SK-N-SH (cell line): ENCODE measurements at regions not wholly inside any gene's neighbourhood (a gene's known extent, or its start where the extent isn't known, plus 50 kb on each side); places are given as distances from the start of the nearest gene placed in this dataset.

ENCODE experiments used
- CTCF ChIA-PET: fragments of 300-600, 350-600 bp; formaldehyde crosslinking; extraction: SDS; loops from one replicate; lab custom pipeline; 2021; lab: Yijun Ruan, JAX
- POLR2A ChIA-PET: fragments of 350-600 bp; sonication (Branson Sonifier 250); formaldehyde crosslinking; extraction: SDS; loops from one replicate; lab custom pipeline; 2020; ENCODE audit warnings: antibody characterized with exemption, inconsistent platforms; lab: Yijun Ruan, JAX
- DNase-seq: peaks from one replicate; pipeline ENCODE4 v3.0.0; 2012
- H2AFZ ChIP-seq: fragments of 200-600 bp; sonication (generic); 2 replicates; pipeline ENCODE4 v1.8.1; 2016; ENCODE audit warnings: antibody characterized with exemption, mild to moderate bottlenecking, low read depth
- H3F3A ChIP-seq: fragments of 200-600 bp; sonication (generic); replicated peaks from 2 replicates; pipeline ENCODE3; 2016; ENCODE audit warnings: antibody characterized with exemption, mild to moderate bottlenecking; ENCODE audit not compliant: insufficient read depth
- H3K27ac ChIP-seq, 2 experiments: fragments of 200-500 bp in 1 of 2; fragments of 200-600 bp in 1 of 2; sonication (Bioruptor generic) in 1 of 2; sonication (generic), shearing (Covaris generic) in 1 of 2; 2 replicates each; pipeline versions ENCODE4 v1.5.1 to v1.6.1; 2014 to 2016; ENCODE audit warnings: low read depth in 2 of 2, inconsistent platforms in 1 of 2, low read length in 1 of 2, mild to moderate bottlenecking in 1 of 2, mixed read lengths in 1 of 2
- H3K27me3 ChIP-seq: fragments of 200-600 bp; sonication (generic), shearing (Covaris generic); 2 replicates; pipeline ENCODE4 v1.6.1; 2016; ENCODE audit warnings: mixed run types; ENCODE audit not compliant: insufficient read depth
- H3K36me3 ChIP-seq, 2 experiments: fragments of 200-500 bp in 1 of 2; fragments of 200-600 bp in 1 of 2; sonication (Bioruptor generic) in 1 of 2; sonication (generic) in 1 of 2; replicated peaks in 1 of 2; 2 replicates each; pipeline versions ENCODE3 to v1.5.1; 2014 to 2016; ENCODE audit warnings: low read length in 1 of 2, mild to moderate bottlenecking in 1 of 2; ENCODE audit not compliant: insufficient read depth in 2 of 2, control insufficient read depth in 1 of 2
- H3K4me1 ChIP-seq, 2 experiments: fragments of 200-500 bp in 1 of 2; fragments of 200-600 bp in 1 of 2; sonication (Bioruptor generic) in 1 of 2; sonication (generic), shearing (Covaris generic) in 1 of 2; 2 replicates each; pipeline versions ENCODE4 v1.5.1 to v1.6.1; 2014 to 2016; ENCODE audit warnings: low read depth in 1 of 2, low read length in 1 of 2, mixed run types in 1 of 2; ENCODE audit not compliant: insufficient read depth in 2 of 2, control insufficient read depth in 1 of 2
- H3K4me2 ChIP-seq: fragments of 200-600 bp; sonication (generic), shearing (Covaris generic); 2 replicates; pipeline ENCODE4 v1.6.1; 2017; ENCODE audit warnings: mixed run types
- H3K4me3 ChIP-seq, 2 experiments: fragments of 200-500 bp in 1 of 2; fragments of 200-600 bp in 1 of 2; sonication (Bioruptor generic) in 1 of 2; sonication (generic), shearing (Covaris generic) in 1 of 2; 2 replicates each; pipeline versions ENCODE4 v1.5.1 to v1.8.1; 2014 to 2016; ENCODE audit warnings: low read depth in 2 of 2, inconsistent platforms in 1 of 2, low read length in 1 of 2, mild to moderate bottlenecking in 1 of 2, mixed read lengths in 1 of 2, moderate library complexity in 1 of 2
- H3K79me2 ChIP-seq: fragments of 200-600 bp; sonication (generic); 2 replicates; pipeline ENCODE4 v1.8.1; 2017; ENCODE audit warnings: mild to moderate bottlenecking; ENCODE audit not compliant: insufficient read depth
- H3K9ac ChIP-seq: fragments of 200-600 bp; sonication (generic); 2 replicates; pipeline ENCODE4 v1.6.1; 2017; ENCODE audit warnings: mixed run types
- H3K9me2 ChIP-seq: fragments of 200-600 bp; sonication (generic); 2 replicates; pipeline ENCODE4 v1.6.1; 2017; ENCODE audit warnings: mixed run types
- H3K9me3 ChIP-seq: fragments of 200-600 bp; sonication (generic); 2 replicates; pipeline ENCODE4 v1.6.1; 2017; ENCODE audit warnings: mixed run types, mild to moderate bottlenecking, moderate library complexity
- H4K20me1 ChIP-seq: fragments of 200-600 bp; sonication (generic); 2 replicates; pipeline ENCODE4 v1.6.1; 2017; ENCODE audit warnings: mild to moderate bottlenecking, mixed run types; ENCODE audit not compliant: insufficient read depth
- CHD2 ChIP-seq: fragments of 150-350 bp; IDR thresholded peaks from 2 replicates; pipeline ENCODE4 v1.6.1; 2018; ENCODE audit warnings: low read length; ENCODE audit not compliant: partially characterized antibody
- CTCF ChIP-seq: fragments of 200-600 bp; sonication (generic); IDR thresholded peaks from 2 replicates; pipeline ENCODE4 v1.6.1; 2017; ENCODE audit warnings: antibody characterized with exemption, mild to moderate bottlenecking, moderate library complexity
- ELF1 ChIP-seq: IDR thresholded peaks from 2 replicates; pipeline ENCODE4 v1.4.0; 2012
- EP300 ChIP-seq, 2 experiments: IDR thresholded peaks; 2 replicates each; pipeline versions ENCODE4 v1.4.0 to v1.6.1; 2012; ENCODE audit warnings: borderline replicate concordance in 1 of 2, low read depth in 1 of 2, low read length in 1 of 2
- FOSL2 ChIP-seq: IDR thresholded peaks from 2 replicates; pipeline ENCODE4 v1.4.0; 2012; ENCODE audit warnings: low read depth, mild to moderate bottlenecking, moderate library complexity, borderline replicate concordance
- FOXJ3 ChIP-seq: sonication (generic); formaldehyde crosslinking; IDR thresholded peaks from 2 replicates; pipeline ENCODE4 v1.5.1; 2020; ENCODE audit warnings: mild to moderate bottlenecking, missing genetic modification reagents
- FOXM1 ChIP-seq: IDR thresholded peaks from 2 replicates; pipeline ENCODE4 v1.4.0; 2012; ENCODE audit warnings: low read depth, mild to moderate bottlenecking
- GABPA ChIP-seq: IDR thresholded peaks from 2 replicates; pipeline ENCODE4 v1.4.0; 2012; ENCODE audit warnings: low read depth, mild to moderate bottlenecking
- GATA2 ChIP-seq: sonication (generic); formaldehyde crosslinking; IDR thresholded peaks from 2 replicates; pipeline ENCODE4 v1.5.0; 2020; ENCODE audit warnings: mild to moderate bottlenecking, missing genetic modification reagents
- IRF3 ChIP-seq: fragments of 150-350 bp; IDR thresholded peaks from 2 replicates; pipeline ENCODE4 v1.6.1; 2016; ENCODE audit warnings: mild to moderate bottlenecking, low read depth, low read length
- MAX ChIP-seq: IDR thresholded peaks from 2 replicates; pipeline ENCODE4 v1.4.0; 2012; ENCODE audit warnings: low read depth
- MEF2A ChIP-seq: IDR thresholded peaks from 2 replicates; pipeline ENCODE4 v1.4.0; 2012; ENCODE audit warnings: low read depth, borderline replicate concordance
- NFIC ChIP-seq: IDR thresholded peaks from 2 replicates; pipeline ENCODE4 v1.4.0; 2012; ENCODE audit warnings: borderline replicate concordance
- NRF1 ChIP-seq: IDR thresholded peaks from 2 replicates; pipeline ENCODE4 v1.6.1; 2012; ENCODE audit warnings: low read depth, mild to moderate bottlenecking, low read length
- POLR2AphosphoS5 ChIP-seq: IDR thresholded peaks from 2 replicates; pipeline ENCODE4 v1.6.1; 2012; ENCODE audit warnings: low read depth, low read length
- RAD21 ChIP-seq: IDR thresholded peaks from 2 replicates; pipeline ENCODE4 v1.6.1; 2012; ENCODE audit warnings: mild to moderate bottlenecking, low read length
- REST ChIP-seq: IDR thresholded peaks from 2 replicates; pipeline ENCODE4 v1.6.1; 2012; ENCODE audit warnings: mild to moderate bottlenecking, low read depth, low read length, moderate library complexity
- RFX5 ChIP-seq: IDR thresholded peaks from 2 replicates; pipeline ENCODE4 v1.6.1; 2012; ENCODE audit warnings: mild to moderate bottlenecking, improper control_type of control experiment, low read length
- SIN3A ChIP-seq: IDR thresholded peaks from 2 replicates; pipeline ENCODE4 v1.6.1; 2012; ENCODE audit warnings: low read depth, mild to moderate bottlenecking, low read length, moderate library complexity, borderline replicate concordance
- SMC3 ChIP-seq: IDR thresholded peaks from 2 replicates; pipeline ENCODE4 v1.6.1; 2012; ENCODE audit warnings: low read depth, low read length, improper control_type of control experiment
- TAF1 ChIP-seq: IDR thresholded peaks from 2 replicates; pipeline ENCODE4 v1.6.1; 2012; ENCODE audit warnings: low read depth, mild to moderate bottlenecking, low read length, moderate library complexity, borderline replicate concordance
- TCF12 ChIP-seq: IDR thresholded peaks from 2 replicates; pipeline ENCODE4 v1.4.0; 2012
- USF2 ChIP-seq: fragments of 150-350 bp; IDR thresholded peaks from 2 replicates; pipeline ENCODE4 v1.6.1; 2017; ENCODE audit warnings: antibody characterized with exemption, low read length, low read depth, borderline replicate concordance
- YY1 ChIP-seq: IDR thresholded peaks from 2 replicates; pipeline ENCODE4 v1.4.0; 2012; ENCODE audit warnings: low read depth, mild to moderate bottlenecking
- ZBTB33 ChIP-seq: IDR thresholded peaks from 2 replicates; pipeline ENCODE4 v1.4.0; 2012; ENCODE audit warnings: low read depth, borderline replicate concordance
- WGBS: methylation state at CpG from one replicate; pipeline ENCODE4 v1.1.6; 2017; ENCODE audit warnings: low lambda C conversion rate; 5-methylcytosine and 5-hydroxymethylcytosine counted together

- no peak overlapping the region for H3K9ac ChIP-seq
- TF ChIP-seq ZBTB33: no peak
- no peak for TF ChIP-seq RAD21
- TF ChIP-seq EP300 (IDR thresholded peaks at IDR 0.05; ENCODE audit: borderline replicate concordance in 1 of 2, low read depth in 1 of 2, low read length in 1 of 2): no peak
- TF ChIP-seq USF2: no peak
- no peak for TF ChIP-seq NRF1
- TF ChIP-seq ELF1: no peak
- TF ChIP-seq NFIC: peak; percentile 72
- no peak for TF ChIP-seq CTCF
- TF ChIP-seq CHD2: no peak
- peak; percentile 37; the same call in 1 of the 2 replicates for TF ChIP-seq FOSL2
- 0 out of 2 replicates have a peak, but pooled peaks have one; percentile 11 for TF ChIP-seq GABPA
- TF ChIP-seq TCF12: peak; percentile 61
- no peak for TF ChIP-seq SMC3
- peak; percentile 65 for TF ChIP-seq MAX
- TF ChIP-seq GATA2 (CRISPR knock-in tag): no peak
- no peak for TF ChIP-seq SIN3A
- no peak for TF ChIP-seq FOXJ3 (CRISPR knock-in tag)
- TF ChIP-seq TAF1: no peak
- TF ChIP-seq REST: no peak
- no peak for TF ChIP-seq MEF2A
- no peak for TF ChIP-seq IRF3
- TF ChIP-seq RFX5: no peak
- TF ChIP-seq FOXM1: no peak
- no peak for TF ChIP-seq POLR2AphosphoS5
- no peak for TF ChIP-seq YY1
Measured at GRCh38 chr5:37889612-37890317, 49.9 kb upstream of the GDNF start.

More at GRCh38 chr5:37889612-37890317, 49.9 kb upstream of the GDNF start:
- H3K4me2 ChIP-seq: no peak overlapping the region
- 21% methylated on average over 8 of the region's 8 CpGs for WGBS
- no peaks in the 10 kb centered on the region for H3K9me3 ChIP-seq
- peaks cover 0 to 8% of the 10 kb centered on the region in 2 experiments; a peak in 2 of 4 replicates for H3K4me1 ChIP-seq
- no peaks in the 10 kb centered on the region for H4K20me1 ChIP-seq
- ChIA-PET CTCF (no interaction called here), POLR2A (no interaction called here)
- no peak overlapping the region for H3K27ac ChIP-seq
- no peak for DNase-seq
- H3K4me3 ChIP-seq: no peak overlapping the region
- no peaks in the 10 kb centered on the region for H3F3A ChIP-seq
- no peaks in the 10 kb centered on the region for H3K36me3 ChIP-seq
- H3K9me2 ChIP-seq: no peaks in the 10 kb centered on the region
- H3K27me3 ChIP-seq: no peaks in the 10 kb centered on the region
- H3K79me2 ChIP-seq: no peaks in the 10 kb centered on the region
- H2AFZ ChIP-seq: no peak overlapping the region
